Stimulated activated CD8-positive, alpha-beta memory T cell treated with anti-CD3 and anti-CD28 coated beads, Interleukin-15, amount 100 ng/mL, for 24 hours (primary cell): ENCODE measurements at regions not wholly inside any gene's neighbourhood (a gene's known extent, or its start where the extent isn't known, plus 50 kb on each side); places are given as distances from the start of the nearest gene placed in this dataset.

Experiments used
- DNase-seq: peaks from one replicate; pipeline ENCODE4 v3.0.0-alpha.2; 2020; ENCODE audit warnings: low read depth

GRCh38 chr5:4725594-4725993 lies 414.5 kb upstream of the ADAMTS16 start:
- DNase-seq: no peak

- no peak for DNase-seq
These were observed 409.9 kb upstream of the ADAMTS16 start for GRCh38 chr5:4730279-4730678.

- no peak for DNase-seq
These were observed 405.8 kb upstream of the ADAMTS16 start for GRCh38 chr5:4734348-4734747.

- DNase-seq: no peak
These were observed 404.9 kb upstream of the ADAMTS16 start for GRCh38 chr5:4735261-4735660.

GRCh38 chr5:4737868-4738267 lies 402.3 kb upstream of the ADAMTS16 start:
- no peak for DNase-seq

- DNase-seq: no peak
These were observed 401.8 kb upstream of the ADAMTS16 start for GRCh38 chr5:4738298-4738697.

- DNase-seq: no peak
These were observed 400.0 kb upstream of the ADAMTS16 start for GRCh38 chr5:4740156-4740555.

- no peak for DNase-seq
These were observed 381.6 kb upstream of the ADAMTS16 start for GRCh38 chr5:4758550-4758949.

- DNase-seq: no peak
These were observed 381.1 kb upstream of the ADAMTS16 start for GRCh38 chr5:4758996-4759395.

GRCh38 chr5:4762316-4762715 lies 377.8 kb upstream of the ADAMTS16 start:
- DNase-seq: no peak

GRCh38 chr5:4765411-4765810 lies 374.7 kb upstream of the ADAMTS16 start:
- no peak for DNase-seq

- no peak for DNase-seq
These were observed 374.0 kb upstream of the ADAMTS16 start for GRCh38 chr5:4766101-4766500.

- no peak for DNase-seq
These were observed 367.5 kb upstream of the ADAMTS16 start for GRCh38 chr5:4772591-4772990.

- no peak for DNase-seq
These were observed 366.3 kb upstream of the ADAMTS16 start for GRCh38 chr5:4773827-4774317.

- DNase-seq: no peak
These were observed 362.7 kb upstream of the ADAMTS16 start for GRCh38 chr5:4777435-4777834.

GRCh38 chr5:4780633-4781032 lies 359.5 kb upstream of the ADAMTS16 start:
- DNase-seq: no peak

- no peak for DNase-seq
These were observed 358.8 kb upstream of the ADAMTS16 start for GRCh38 chr5:4781299-4781698.

GRCh38 chr5:4785971-4786370 lies 354.2 kb upstream of the ADAMTS16 start:
- no peak for DNase-seq

GRCh38 chr5:4797445-4797844 lies 342.7 kb upstream of the ADAMTS16 start:
- DNase-seq: no peak

- DNase-seq: no peak
These were observed 338.1 kb upstream of the ADAMTS16 start for GRCh38 chr5:4802044-4802443.

- DNase-seq: no peak
These were observed 335.3 kb upstream of the ADAMTS16 start for GRCh38 chr5:4804691-4805360.

- DNase-seq: no peak
These were observed 325.1 kb upstream of the ADAMTS16 start for GRCh38 chr5:4815002-4815401.

GRCh38 chr5:4817767-4818166 lies 322.4 kb upstream of the ADAMTS16 start:
- no peak for DNase-seq

GRCh38 chr5:4831325-4831724 lies 308.8 kb upstream of the ADAMTS16 start:
- no peak for DNase-seq
